Endodermal cell (in vitro differentiated cells): ENCODE measurements at regions not wholly inside any gene's neighbourhood (a gene's known extent, or its start where the extent isn't known, plus 50 kb on each side); places are given as distances from the start of the nearest gene placed in this dataset.

Experiments
- DNase-seq: peaks from one replicate; pipeline ENCODE4 v3.0.0-alpha.2; 2017
- H3K27ac ChIP-seq: 2 replicates; pipeline ENCODE4 v1.5.1; 2013; ENCODE audit warnings: mild to moderate bottlenecking, low read depth, low read length, moderate library complexity
- H3K27me3 ChIP-seq: 2 replicates; pipeline ENCODE4 v1.6.1; 2013; ENCODE audit warnings: mild to moderate bottlenecking, low read length, moderate library complexity; ENCODE audit not compliant: insufficient read depth, control insufficient read depth, poor library complexity, severe bottlenecking
- H3K36me3 ChIP-seq: 2 replicates; pipeline ENCODE4 v1.7.0; 2013; ENCODE audit warnings: mild to moderate bottlenecking, low read length, moderate library complexity; ENCODE audit not compliant: control insufficient read depth, insufficient read depth
- H3K4me1 ChIP-seq: one replicate; pipeline ENCODE4 v1.7.0; 2013; ENCODE audit warnings: low read length; ENCODE audit not compliant: control insufficient read depth, insufficient read depth
- H3K4me3 ChIP-seq: 2 replicates; pipeline ENCODE4 v1.5.1; 2013; ENCODE audit warnings: mild to moderate bottlenecking, low read length, moderate library complexity
- H3K9ac ChIP-seq: 2 replicates; pipeline ENCODE4 v1.6.1; 2013; ENCODE audit warnings: mild to moderate bottlenecking, low read length, moderate library complexity; ENCODE audit not compliant: poor library complexity, severe bottlenecking; ENCODE audit errors: extremely low read depth
- H3K9me3 ChIP-seq: 2 replicates; pipeline ENCODE4 v1.6.1; 2013; ENCODE audit warnings: mild to moderate bottlenecking, low read length, moderate library complexity; ENCODE audit not compliant: control insufficient read depth
- H3K27ac Mint-ChIP-seq: 2 replicates; pipeline ENCODE4 v1.8.0; 2020; ENCODE audit warnings: mixed read lengths
- H3K27me3 Mint-ChIP-seq: 2 replicates; pipeline ENCODE4 v1.8.0; 2021; ENCODE audit warnings: mild to moderate bottlenecking, mixed read lengths; ENCODE audit not compliant: insufficient read depth
- H3K36me3 Mint-ChIP-seq: 2 replicates; pipeline ENCODE4 v1.8.0; 2020; ENCODE audit warnings: low read depth, mixed read lengths
- H3K4me1 Mint-ChIP-seq: 2 replicates; pipeline ENCODE4 v1.8.0; 2020; ENCODE audit warnings: mixed read lengths
- H3K4me3 Mint-ChIP-seq: 2 replicates; pipeline ENCODE4 v1.8.0; 2020; ENCODE audit warnings: mild to moderate bottlenecking, moderate library complexity, mixed read lengths
- H3K9me3 Mint-ChIP-seq: 2 replicates; pipeline ENCODE4 v1.8.0; 2020; ENCODE audit warnings: mild to moderate bottlenecking, mixed read lengths
- WGBS, 2 experiments: methylation state at CpG; one replicate each; pipeline versions ENCODE4 v1.1.5 to v1.1.7; 2013; ENCODE audit warnings: missing lambda C conversion rate in 2 of 2, mixed read lengths in 1 of 2; ENCODE audit not compliant: insufficient coverage in 1 of 2, insufficient read length in 1 of 2; 5-methylcytosine and 5-hydroxymethylcytosine counted together
- TF ChIP-seq, protein P1 (sequence below): fragments of 200-600 bp; sonication (generic); conservative IDR thresholded peaks from 2 replicates; pipeline ENCODE4 v1.5.0; 2021; ENCODE audit warnings: antibody characterized with exemption, mild to moderate bottlenecking

DNA sequence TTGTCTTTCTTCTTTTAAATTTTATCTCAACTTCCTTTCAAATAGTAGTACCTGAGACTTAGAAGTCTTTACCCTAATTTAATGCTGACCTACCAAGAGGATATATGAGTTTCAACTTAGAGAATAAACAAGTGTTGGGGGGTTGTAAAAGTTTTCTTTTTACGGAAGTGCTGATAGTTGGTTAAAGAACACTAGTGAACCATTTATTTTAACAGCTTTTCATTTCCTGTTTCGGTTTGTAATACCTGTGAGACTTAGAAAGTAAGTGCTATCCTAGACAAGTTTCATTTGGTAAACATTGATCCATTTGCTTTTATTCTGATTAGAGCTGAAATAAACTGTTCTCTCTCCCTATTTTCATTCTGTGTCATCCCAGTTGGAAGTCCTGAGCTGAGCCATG lies 683.1 kb upstream of the SORCS1 start:
- no peaks in the 10 kb centered on the region for H3K27me3 Mint-ChIP-seq
- H3K9me3 Mint-ChIP-seq, result peaks cover 13% of the 10 kb centered on the region
- H3K36me3 Mint-ChIP-seq, result no peaks in the 10 kb centered on the region

DNA sequence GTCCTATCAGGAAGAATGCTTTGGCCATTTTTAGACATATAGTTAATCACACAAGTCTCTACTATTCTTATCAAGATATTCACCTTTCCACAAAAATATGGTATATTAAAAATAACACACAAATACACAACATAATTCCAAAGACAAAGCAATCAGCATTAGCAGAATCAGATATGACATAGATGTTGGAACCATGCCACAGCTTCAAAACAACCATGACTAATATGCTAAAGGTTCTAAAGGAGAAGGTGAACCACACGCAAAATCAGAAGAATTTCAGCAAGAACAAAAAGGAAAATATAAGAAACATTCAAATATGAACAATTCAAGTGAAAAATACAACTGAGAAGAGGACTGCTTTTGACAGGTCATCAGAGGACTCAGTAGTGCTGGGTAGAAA lies 670.2 kb upstream of the SORCS1 start:
- Mint-ChIP-seq H3K4me1 (no peaks in the 10 kb centered on the region), H3K9me3 (peaks cover 12% of the 10 kb centered on the region), H3K27me3 (no peaks in the 10 kb centered on the region), H3K4me3 (no peak overlapping the region), H3K27ac (no peak overlapping the region), H3K36me3 (peaks cover 2% of the 10 kb centered on the region)
- H3K9me3 ChIP-seq, result peaks cover 4% of the 10 kb centered on the region
- no peaks in the 10 kb centered on the region for H3K4me1 ChIP-seq
- no peaks in the 10 kb centered on the region for H3K27me3 ChIP-seq
- no peaks in the 10 kb centered on the region for H3K36me3 ChIP-seq
- H3K9ac ChIP-seq, result no peak overlapping the region
- TF ChIP-seq, protein P1, sequence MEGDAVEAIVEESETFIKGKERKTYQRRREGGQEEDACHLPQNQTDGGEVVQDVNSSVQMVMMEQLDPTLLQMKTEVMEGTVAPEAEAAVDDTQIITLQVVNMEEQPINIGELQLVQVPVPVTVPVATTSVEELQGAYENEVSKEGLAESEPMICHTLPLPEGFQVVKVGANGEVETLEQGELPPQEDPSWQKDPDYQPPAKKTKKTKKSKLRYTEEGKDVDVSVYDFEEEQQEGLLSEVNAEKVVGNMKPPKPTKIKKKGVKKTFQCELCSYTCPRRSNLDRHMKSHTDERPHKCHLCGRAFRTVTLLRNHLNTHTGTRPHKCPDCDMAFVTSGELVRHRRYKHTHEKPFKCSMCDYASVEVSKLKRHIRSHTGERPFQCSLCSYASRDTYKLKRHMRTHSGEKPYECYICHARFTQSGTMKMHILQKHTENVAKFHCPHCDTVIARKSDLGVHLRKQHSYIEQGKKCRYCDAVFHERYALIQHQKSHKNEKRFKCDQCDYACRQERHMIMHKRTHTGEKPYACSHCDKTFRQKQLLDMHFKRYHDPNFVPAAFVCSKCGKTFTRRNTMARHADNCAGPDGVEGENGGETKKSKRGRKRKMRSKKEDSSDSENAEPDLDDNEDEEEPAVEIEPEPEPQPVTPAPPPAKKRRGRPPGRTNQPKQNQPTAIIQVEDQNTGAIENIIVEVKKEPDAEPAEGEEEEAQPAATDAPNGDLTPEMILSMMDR, result no peak
- no peak overlapping the region for H3K27ac ChIP-seq
- no peak for DNase-seq
- 100% methylated on average over 1 of the region's 1 CpG; no CpG with 5 or more reads in 1 of the 2 experiments for WGBS, 2 experiments
- H3K4me3 ChIP-seq, result no peak overlapping the region

More for the DNA sequence above, 683.1 kb upstream of the SORCS1 start:
- Histone ChIP-seq H3K4me3 (no peak overlapping the region), H3K9ac (no peak overlapping the region), H3K9me3 (no peaks in the 10 kb centered on the region), H3K36me3 (no peaks in the 10 kb centered on the region), H3K27me3 (no peaks in the 10 kb centered on the region), H3K4me1 (no peaks in the 10 kb centered on the region), H3K27ac (no peak overlapping the region)
- H3K4me1 Mint-ChIP-seq, result no peaks in the 10 kb centered on the region
- DNase-seq, result no peak
- 82 to 100% methylated on average over 1 of the region's 2 CpGs for WGBS, 2 experiments
- TF ChIP-seq, protein P1, result no peak
- no peak overlapping the region for H3K27ac Mint-ChIP-seq
- H3K4me3 Mint-ChIP-seq, result no peak overlapping the region

DNA sequence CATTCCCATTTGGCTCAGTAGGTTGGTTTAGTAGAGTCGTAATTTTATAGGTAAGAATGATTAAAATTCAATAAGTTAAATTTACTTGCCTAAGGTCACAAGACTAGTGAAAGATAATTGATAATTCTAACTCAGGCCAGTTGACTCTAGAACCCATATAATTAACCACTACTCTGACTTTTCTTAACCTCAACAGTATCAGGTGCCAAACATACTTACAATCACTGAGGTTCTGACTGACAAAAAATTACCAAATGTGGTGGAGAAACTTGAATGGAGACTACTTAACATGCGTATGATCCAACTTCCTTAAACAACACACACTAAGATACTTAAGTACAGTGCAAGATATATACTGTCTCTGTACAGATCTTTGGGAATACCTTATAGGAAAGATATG lies 667.3 kb upstream of the SORCS1 start:
- H3K27ac Mint-ChIP-seq, result no peak overlapping the region
- WGBS, 2 experiments, result 100% methylated on average over 1 of the region's 2 CpGs; no CpG with 5 or more reads in 1 of the 2 experiments
- Histone ChIP-seq H3K27ac (no peak overlapping the region), H3K36me3 (no peaks in the 10 kb centered on the region), H3K27me3 (no peaks in the 10 kb centered on the region), H3K4me1 (no peaks in the 10 kb centered on the region), H3K9me3 (peaks cover 4% of the 10 kb centered on the region), H3K4me3 (no peak overlapping the region), H3K9ac (no peak overlapping the region)
- H3K4me3 Mint-ChIP-seq, result no peak overlapping the region
- peaks cover 9% of the 10 kb centered on the region for H3K9me3 Mint-ChIP-seq
- H3K4me1 Mint-ChIP-seq, result no peaks in the 10 kb centered on the region
- H3K27me3 Mint-ChIP-seq, result no peaks in the 10 kb centered on the region
- DNase-seq, result no peak
- H3K36me3 Mint-ChIP-seq, result peaks cover 2% of the 10 kb centered on the region
- TF ChIP-seq, protein P1, result no peak
